Activated CD4-positive, alpha-beta memory T cell treated with anti-CD3 and anti-CD28 coated beads for 36 hours (primary cell): ENCODE measurements at regions not wholly inside any gene's neighbourhood (a gene's known extent, or its start where the extent isn't known, plus 50 kb on each side); places are given as distances from the start of the nearest gene placed in this dataset.

Experiments
- CTCF ChIA-PET: fragments of 350-600 bp; sonication (Branson Sonifier 250); formaldehyde crosslinking; loops from one replicate; lab custom pipeline; 2021; ENCODE audit warnings: antibody characterized with exemption, inconsistent platforms; lab: Charles Lee
- POLR2A ChIA-PET: fragments of 350-600 bp; sonication (Branson Sonifier 250); formaldehyde crosslinking; loops from one replicate; lab custom pipeline; 2021; ENCODE audit warnings: antibody characterized with exemption; lab: Charles Lee
- DNase-seq: peaks from one replicate; pipeline ENCODE4 v3.0.0-alpha.2; 2020
- H3K27ac Mint-ChIP-seq: one replicate; pipeline ENCODE4 v1.8.0; 2021; ENCODE audit warnings: mixed read lengths
- H3K27me3 Mint-ChIP-seq: one replicate; pipeline ENCODE4 v1.8.0; 2021; ENCODE audit warnings: mixed read lengths
- H3K36me3 Mint-ChIP-seq: one replicate; pipeline ENCODE4 v1.8.0; 2021; ENCODE audit warnings: mixed read lengths
- H3K4me1 Mint-ChIP-seq: one replicate; pipeline ENCODE4 v1.8.0; 2021; ENCODE audit warnings: low read depth, mixed read lengths
- H3K4me3 Mint-ChIP-seq: one replicate; pipeline ENCODE4 v1.8.0; 2021; ENCODE audit warnings: mild to moderate bottlenecking, mixed read lengths
- H3K9me3 Mint-ChIP-seq: one replicate; pipeline ENCODE4 v1.8.0; 2021; ENCODE audit warnings: mixed read lengths
- intact Hi-C: fragments of 100-400 bp; cut with micrococcal nuclease; formaldehyde crosslinking; loops from one replicate; pipeline ENCODE4 v1.15.1; 2023

DNA sequence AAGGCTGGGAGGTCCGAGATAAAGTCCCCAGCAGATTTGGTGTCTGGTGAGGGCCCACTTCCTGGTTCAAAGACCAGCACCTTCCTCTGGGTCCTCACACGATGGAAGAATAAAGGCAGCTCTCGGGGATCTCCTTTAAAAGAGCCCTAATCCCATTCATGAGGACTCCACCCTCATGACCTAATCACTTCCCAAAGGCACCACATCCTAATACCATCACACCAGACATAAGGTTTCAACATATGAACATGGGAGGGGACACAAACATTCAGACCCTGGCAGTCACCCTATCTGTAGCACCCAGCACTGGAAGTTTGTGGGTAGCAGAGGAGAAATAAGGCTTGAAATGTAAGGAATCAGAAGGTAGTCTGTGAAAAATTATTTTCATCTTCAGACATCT lies 112.9 kb upstream of the NOCT start:
- H3K9me3 Mint-ChIP-seq, result no peaks in the 10 kb centered on the region
- H3K4me3 Mint-ChIP-seq, result no peak overlapping the region
- POLR2A ChIA-PET, result no interaction called here

DNA sequence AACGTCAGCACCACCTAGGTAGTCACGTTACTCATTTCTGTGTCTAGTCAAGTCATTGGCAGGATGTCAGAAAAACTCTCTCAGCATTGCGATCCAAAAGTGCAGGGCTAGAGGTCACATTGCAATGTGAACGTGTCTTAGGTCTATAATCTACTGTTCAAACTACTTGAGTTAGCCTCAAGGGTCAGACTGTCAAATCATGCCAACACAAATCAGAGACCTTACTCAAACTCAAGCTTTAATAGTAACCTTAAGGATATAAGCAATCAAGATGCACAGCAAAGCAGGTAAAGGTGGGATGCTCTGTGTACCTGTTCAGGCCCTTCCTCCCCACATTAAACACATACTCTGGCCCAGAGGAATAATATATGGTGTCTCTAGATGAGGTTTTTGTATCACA lies 114.4 kb upstream of the NOCT start:
- Mint-ChIP-seq H3K4me3 (no peak overlapping the region), H3K36me3 (no peaks in the 10 kb centered on the region), H3K9me3 (no peaks in the 10 kb centered on the region), H3K27ac (no peak overlapping the region), H3K27me3 (peaks cover 2% of the 10 kb centered on the region), H3K4me1 (peaks cover 5% of the 10 kb centered on the region)
- ChIA-PET POLR2A (no interaction called here), CTCF (no interaction called here)
- intact Hi-C loops, result no loop called here
- DNase-seq, result no peak

More for the DNA sequence above, 112.9 kb upstream of the NOCT start:
- CTCF ChIA-PET, result no interaction called here
- Mint-ChIP-seq H3K27me3 (peaks cover 2% of the 10 kb centered on the region), H3K36me3 (no peaks in the 10 kb centered on the region), H3K4me1 (peaks cover 3% of the 10 kb centered on the region), H3K27ac (no peak overlapping the region)
- no peak for DNase-seq
- intact Hi-C loops, result loop anchor here (1.0 kb wide), 1 partner anchor 25 kb away; no protein-coding TSS in a partner anchor

GRCh38 chr4:138899999-138900398 lies 115.6 kb upstream of the NOCT start:
- POLR2A ChIA-PET, result no interaction called here
- CTCF ChIA-PET, result no interaction called here
- DNase-seq, result no peak

DNA sequence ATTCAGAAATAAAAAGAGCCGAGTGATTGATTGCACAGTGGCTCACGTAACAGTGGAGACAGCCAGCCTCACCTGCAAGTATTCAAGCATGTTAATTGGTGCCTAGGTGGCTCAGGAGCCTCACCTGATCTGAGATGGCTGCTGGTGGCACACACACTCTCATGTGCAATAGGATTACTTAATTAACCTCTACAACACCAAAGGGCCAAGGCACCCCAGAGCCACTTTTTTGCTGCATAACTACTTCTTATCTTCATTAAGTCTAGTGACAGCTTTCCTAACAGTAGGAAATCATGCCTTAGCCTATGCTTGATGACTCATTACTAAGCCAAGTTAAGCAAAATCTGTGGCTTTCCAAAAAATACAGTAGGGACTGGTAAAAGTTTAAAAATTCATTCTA lies 117.3 kb upstream of the NOCT start:
- intact Hi-C loops, result no loop called here
- H3K4me3 Mint-ChIP-seq, result no peak overlapping the region
- ChIA-PET CTCF (interaction anchor here (1.4 kb wide), 1 partner anchor 27 kb away, joined by 4 read pairs; no protein-coding TSS in a partner anchor), POLR2A (no interaction called here)
- DNase-seq, result no peak
- peaks cover 10% of the 10 kb centered on the region for H3K27me3 Mint-ChIP-seq
- H3K36me3 Mint-ChIP-seq, result no peaks in the 10 kb centered on the region
- H3K27ac Mint-ChIP-seq, result no peak overlapping the region
- H3K4me1 Mint-ChIP-seq, result peaks cover 7% of the 10 kb centered on the region
- no peaks in the 10 kb centered on the region for H3K9me3 Mint-ChIP-seq

More at GRCh38 chr4:138899999-138900398, 115.6 kb upstream of the NOCT start:
- Mint-ChIP-seq H3K4me3 (no peak overlapping the region), H3K9me3 (no peaks in the 10 kb centered on the region), H3K36me3 (no peaks in the 10 kb centered on the region), H3K27me3 (peaks cover 4% of the 10 kb centered on the region), H3K27ac (no peak overlapping the region), H3K4me1 (peaks cover 5% of the 10 kb centered on the region)
- intact Hi-C loops, result no loop called here

DNA sequence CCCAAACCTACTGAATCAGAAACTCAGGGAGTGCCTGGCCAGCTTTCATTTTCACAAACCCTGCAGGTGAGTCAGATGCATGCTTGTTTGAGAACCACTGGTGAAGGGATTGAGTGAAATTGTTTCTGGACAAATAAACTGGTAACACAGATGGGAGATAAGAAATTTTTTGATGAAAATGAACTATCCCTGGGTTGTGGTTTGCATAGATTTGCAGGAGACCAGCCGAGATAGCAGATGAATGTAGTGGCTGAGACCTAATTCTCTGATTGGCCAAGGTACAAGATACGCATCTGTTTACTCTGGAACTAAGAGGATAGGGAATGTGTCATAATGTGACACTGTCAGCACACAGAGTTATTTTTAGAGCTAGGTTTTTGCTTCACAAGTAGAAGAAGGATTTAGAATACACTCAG lies 117.8 kb upstream of the NOCT start:
- CTCF ChIA-PET, result interaction anchor here (1.4 kb wide), 1 partner anchor 27 kb away, joined by 4 read pairs; no protein-coding TSS in a partner anchor
- no peaks in the 10 kb centered on the region for H3K9me3 Mint-ChIP-seq
- no peak overlapping the region for H3K27ac Mint-ChIP-seq
- peaks cover 7% of the 10 kb centered on the region for H3K4me1 Mint-ChIP-seq
- POLR2A ChIA-PET, result no interaction called here
- no peak overlapping the region for H3K4me3 Mint-ChIP-seq
- intact Hi-C loops, result no loop called here
- H3K36me3 Mint-ChIP-seq, result no peaks in the 10 kb centered on the region
- peaks cover 10% of the 10 kb centered on the region for H3K27me3 Mint-ChIP-seq
- peak; percentile 29 for DNase-seq

DNA sequence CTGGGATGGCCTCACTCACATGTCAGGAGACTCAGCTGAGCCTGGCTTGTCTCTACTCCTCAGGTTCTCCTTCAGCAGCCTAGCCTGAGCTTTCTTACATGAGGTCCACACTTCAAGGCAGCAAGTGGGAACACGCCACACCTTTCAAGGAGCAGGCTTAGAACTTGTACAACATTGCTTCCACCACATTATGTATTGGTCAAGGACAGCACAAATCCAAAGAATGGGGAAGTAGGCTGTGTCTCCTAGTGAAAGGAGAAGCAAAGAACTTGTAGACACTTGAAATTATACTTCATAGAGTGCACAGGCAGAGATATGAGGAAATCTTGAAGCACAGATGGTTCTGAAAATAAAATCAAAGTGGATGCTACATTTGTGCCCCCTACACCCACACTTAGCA lies 120.9 kb upstream of the NOCT start:
- peaks cover 12% of the 10 kb centered on the region for H3K27me3 Mint-ChIP-seq
- H3K36me3 Mint-ChIP-seq, result no peaks in the 10 kb centered on the region
- DNase-seq, result no peak
- H3K9me3 Mint-ChIP-seq, result no peaks in the 10 kb centered on the region
- peaks cover 16% of the 10 kb centered on the region for H3K4me1 Mint-ChIP-seq
- H3K27ac Mint-ChIP-seq, result no peak overlapping the region
- POLR2A ChIA-PET, result no interaction called here
- CTCF ChIA-PET, result no interaction called here
- intact Hi-C loops, result no loop called here
- H3K4me3 Mint-ChIP-seq, result no peak overlapping the region

GRCh38 chr4:138894011-138894410 lies 121.6 kb upstream of the NOCT start:
- CTCF ChIA-PET, result no interaction called here
- POLR2A ChIA-PET, result no interaction called here
- Mint-ChIP-seq H3K27ac (no peak overlapping the region), H3K36me3 (no peaks in the 10 kb centered on the region), H3K4me1 (peaks cover 16% of the 10 kb centered on the region), H3K4me3 (no peak overlapping the region), H3K27me3 (peaks cover 16% of the 10 kb centered on the region), H3K9me3 (no peaks in the 10 kb centered on the region)
- DNase-seq, result no peak
- intact Hi-C loops, result no loop called here

- intact Hi-C loops, result no loop called here
- Mint-ChIP-seq H3K27ac (no peak overlapping the region), H3K36me3 (no peaks in the 10 kb centered on the region), H3K4me1 (peaks cover 14% of the 10 kb centered on the region), H3K27me3 (peaks cover 24% of the 10 kb centered on the region), H3K4me3 (no peak overlapping the region), H3K9me3 (no peaks in the 10 kb centered on the region)
- DNase-seq, result peak; percentile 12
- ChIA-PET CTCF (no interaction called here), POLR2A (no interaction called here)
Measured at GRCh38 chr4:138892483-138893407, 122.8 kb upstream of the NOCT start.

GRCh38 chr4:138891631-138892031 lies 124.0 kb upstream of the NOCT start:
- Mint-ChIP-seq H3K4me3 (no peak overlapping the region), H3K36me3 (no peaks in the 10 kb centered on the region), H3K4me1 (peaks cover 11% of the 10 kb centered on the region), H3K27me3 (peaks cover 26% of the 10 kb centered on the region), H3K27ac (no peak overlapping the region), H3K9me3 (no peaks in the 10 kb centered on the region)
- intact Hi-C loops, result no loop called here
- no peak for DNase-seq
- ChIA-PET POLR2A (no interaction called here), CTCF (no interaction called here)

- peaks cover 11% of the 10 kb centered on the region for H3K4me1 Mint-ChIP-seq
- no peaks in the 10 kb centered on the region for H3K36me3 Mint-ChIP-seq
- CTCF ChIA-PET, result no interaction called here
- no peak overlapping the region for H3K27ac Mint-ChIP-seq
- peaks cover 27% of the 10 kb centered on the region for H3K27me3 Mint-ChIP-seq
- POLR2A ChIA-PET, result no interaction called here
- no peaks in the 10 kb centered on the region for H3K9me3 Mint-ChIP-seq
- no peak overlapping the region for H3K4me3 Mint-ChIP-seq
- intact Hi-C loops, result no loop called here
- no peak for DNase-seq
Measured at GRCh38 chr4:138890891-138891570, 124.5 kb upstream of the NOCT start.

DNA sequence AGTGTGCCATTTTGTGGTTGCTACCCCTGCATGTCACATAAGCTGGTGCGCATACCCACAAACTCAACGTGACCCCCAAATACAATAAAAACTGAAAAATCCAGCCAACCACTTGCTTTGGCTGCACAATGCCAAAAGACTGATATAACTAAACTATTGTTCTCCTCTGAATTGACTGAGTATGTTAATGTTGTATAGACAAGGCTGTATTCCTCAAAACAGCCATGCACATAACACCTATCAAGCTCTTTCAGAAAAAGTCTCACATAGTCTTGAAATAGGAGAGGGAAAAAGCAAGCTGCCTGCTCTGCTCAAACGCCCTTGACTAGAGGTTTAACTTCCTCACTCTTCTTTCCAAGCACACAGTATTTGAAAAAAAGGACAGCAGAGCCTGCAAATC lies 126.4 kb upstream of the NOCT start:
- H3K27me3 Mint-ChIP-seq, result peaks cover 27% of the 10 kb centered on the region
- intact Hi-C loops, result no loop called here
- ChIA-PET CTCF (interaction anchor here (1.1 to 1.2 kb wide), 2 partner anchors 18 to 20 kb away, joined by 3 to 4 read pairs; no protein-coding TSS in a partner anchor), POLR2A (no interaction called here)
- no peaks in the 10 kb centered on the region for H3K36me3 Mint-ChIP-seq
- H3K9me3 Mint-ChIP-seq, result no peaks in the 10 kb centered on the region
- H3K4me3 Mint-ChIP-seq, result no peak overlapping the region
- peaks cover 11% of the 10 kb centered on the region for H3K4me1 Mint-ChIP-seq
- H3K27ac Mint-ChIP-seq, result no peak overlapping the region
- DNase-seq, result no peak

DNA sequence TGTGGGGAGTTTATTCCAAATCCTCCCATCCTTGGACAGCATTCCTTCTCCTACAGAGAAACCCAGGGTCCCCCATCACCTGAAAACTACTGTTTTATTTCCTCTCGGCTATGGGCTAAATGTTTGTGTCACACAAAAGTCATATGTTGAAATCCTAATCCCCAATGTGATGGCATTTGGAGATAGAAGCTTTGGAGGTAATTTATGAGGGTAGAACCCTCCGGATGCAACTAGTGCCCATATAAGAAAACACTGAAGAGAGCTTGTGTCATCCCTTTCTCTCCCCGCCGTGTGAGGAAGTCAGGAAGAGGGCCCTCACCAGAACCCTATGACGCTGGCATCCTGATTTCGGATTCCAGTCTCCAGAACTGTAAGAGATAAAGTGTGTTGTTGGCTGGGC lies 127.8 kb upstream of the NOCT start:
- POLR2A ChIA-PET, result no interaction called here
- H3K27ac Mint-ChIP-seq, result no peak overlapping the region
- intact Hi-C loops, result no loop called here
- no peaks in the 10 kb centered on the region for H3K36me3 Mint-ChIP-seq
- H3K4me1 Mint-ChIP-seq, result peaks cover 8% of the 10 kb centered on the region
- no peaks in the 10 kb centered on the region for H3K9me3 Mint-ChIP-seq
- H3K4me3 Mint-ChIP-seq, result no peak overlapping the region
- peaks cover 23% of the 10 kb centered on the region for H3K27me3 Mint-ChIP-seq
- no peak for DNase-seq
- CTCF ChIA-PET, result no interaction called here
